Breast epithelium (tissue), 4 donors: ENCODE measurements at regions not wholly inside any gene's neighbourhood (a gene's known extent, or its start where the extent isn't known, plus 50 kb on each side); places are given as distances from the start of the nearest gene placed in this dataset.
"Not testable (repeated sequence)": the region's sequence is repeated elsewhere in the genome, so short reads cannot be mapped to it uniquely, and the experiment has no call there.

Experiments used
- DNase-seq, 2 donors: peaks; one replicate each; pipeline ENCODE4 v3.0.0-alpha.2; 2019; ENCODE audit warnings: low spot score in 2 of 2
- H3K27ac ChIP-seq, 2 donors: fragments of 200-600 bp; sonication (generic) in 1 of 2; one replicate each; pipeline ENCODE4 v1.5.1; 2016 to 2019; ENCODE audit warnings: mild to moderate bottlenecking in 1 of 2
- H3K27me3 ChIP-seq, 2 donors: fragments of 200-600 bp; sonication (generic) in 1 of 2; one replicate each; pipeline versions ENCODE4 v1.5.1 to v1.6.0; 2017 to 2019; ENCODE audit warnings: control low read depth in 1 of 2, mild to moderate bottlenecking in 1 of 2
- H3K36me3 ChIP-seq: fragments of 200-600 bp; one replicate; pipeline ENCODE4 v1.5.1; 2019
- H3K4me1 ChIP-seq, 2 donors: fragments of 200-600 bp; sonication (generic); one replicate each; pipeline ENCODE4 v1.5.1; 2016 to 2019; ENCODE audit warnings: control low read depth in 1 of 2
- H3K4me3 ChIP-seq, 3 donors: fragments of 200-600 bp; sonication (generic); 1 replicate in 2 of 3; 2 replicates in 1 of 3; pipeline ENCODE4 v1.5.1; 2016 to 2019; ENCODE audit warnings: mild to moderate bottlenecking in 3 of 3, moderate library complexity in 2 of 3
- H3K9me3 ChIP-seq, 2 donors: fragments of 200-600 bp; sonication (generic) in 1 of 2; one replicate each; pipeline ENCODE4 v1.5.1; 2016 to 2019; ENCODE audit warnings: control low read depth in 1 of 2
- POLR2A ChIP-seq: fragments of 450-650 bp; IDR thresholded peaks from one replicate; pipeline ENCODE4 v1.6.1; 2016; ENCODE audit warnings: antibody characterized with exemption, mild to moderate bottlenecking, moderate library complexity
- POLR2AphosphoS5 ChIP-seq, 3 donors: sonication (generic); formaldehyde crosslinking; IDR thresholded peaks; one replicate each; pipeline ENCODE4 v1.6.1; 2017; ENCODE audit warnings: antibody characterized with exemption in 3 of 3
- intact Hi-C: fragments of 100-400 bp; cut with DNase I; formaldehyde crosslinking; loops from one replicate; pipeline ENCODE4 v1.15.1; 2023; ENCODE audit warnings: low total_unique reads
- TF ChIP-seq, protein P1 (sequence below), 3 donors: fragments of 450-650 bp; IDR thresholded peaks; one replicate each; pipeline ENCODE4 v1.5.1; 2016 to 2017; ENCODE audit warnings: antibody characterized with exemption in 3 of 3, mild to moderate bottlenecking in 3 of 3, moderate library complexity in 3 of 3

DNA sequence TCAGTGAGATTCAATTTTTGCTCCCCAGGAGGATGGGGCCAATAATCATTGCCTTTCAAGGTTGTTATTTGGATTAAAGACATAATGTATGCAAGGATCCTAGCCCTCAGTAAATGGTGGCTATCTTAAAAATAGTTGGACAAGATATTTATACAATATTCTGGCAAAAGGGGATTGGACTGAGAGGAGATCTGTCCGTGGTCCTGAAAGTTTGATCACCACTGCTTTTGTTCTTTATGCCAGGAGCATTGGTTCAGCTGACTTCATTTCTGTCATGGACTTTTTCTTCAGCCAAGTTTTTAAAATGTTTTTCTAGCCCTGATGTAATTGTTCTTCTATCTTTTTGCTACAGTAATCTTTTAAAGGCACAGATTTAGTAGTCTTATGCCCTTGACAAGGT is 70.2 kb upstream of the TCL1A start:
- Histone ChIP-seq H3K4me1 (no peaks in the 10 kb centered on the region), H3K36me3 (no peaks in the 10 kb centered on the region), H3K4me3 (no peak overlapping the region), H3K27ac (no peak overlapping the region), H3K27me3 (peaks cover 0 to 18% of the 10 kb centered on the region in 2 donors), H3K9me3 (no peaks in the 10 kb centered on the region)
- intact Hi-C loops = no loop called here
- DNase-seq = no peak
- TF ChIP-seq POLR2A = no peak
- TF ChIP-seq POLR2AphosphoS5 (IDR thresholded peaks at IDR 0.05) = no peak
- TF ChIP-seq, protein P1, sequence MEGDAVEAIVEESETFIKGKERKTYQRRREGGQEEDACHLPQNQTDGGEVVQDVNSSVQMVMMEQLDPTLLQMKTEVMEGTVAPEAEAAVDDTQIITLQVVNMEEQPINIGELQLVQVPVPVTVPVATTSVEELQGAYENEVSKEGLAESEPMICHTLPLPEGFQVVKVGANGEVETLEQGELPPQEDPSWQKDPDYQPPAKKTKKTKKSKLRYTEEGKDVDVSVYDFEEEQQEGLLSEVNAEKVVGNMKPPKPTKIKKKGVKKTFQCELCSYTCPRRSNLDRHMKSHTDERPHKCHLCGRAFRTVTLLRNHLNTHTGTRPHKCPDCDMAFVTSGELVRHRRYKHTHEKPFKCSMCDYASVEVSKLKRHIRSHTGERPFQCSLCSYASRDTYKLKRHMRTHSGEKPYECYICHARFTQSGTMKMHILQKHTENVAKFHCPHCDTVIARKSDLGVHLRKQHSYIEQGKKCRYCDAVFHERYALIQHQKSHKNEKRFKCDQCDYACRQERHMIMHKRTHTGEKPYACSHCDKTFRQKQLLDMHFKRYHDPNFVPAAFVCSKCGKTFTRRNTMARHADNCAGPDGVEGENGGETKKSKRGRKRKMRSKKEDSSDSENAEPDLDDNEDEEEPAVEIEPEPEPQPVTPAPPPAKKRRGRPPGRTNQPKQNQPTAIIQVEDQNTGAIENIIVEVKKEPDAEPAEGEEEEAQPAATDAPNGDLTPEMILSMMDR (IDR thresholded peaks at IDR 0.05) = no peak

DNA sequence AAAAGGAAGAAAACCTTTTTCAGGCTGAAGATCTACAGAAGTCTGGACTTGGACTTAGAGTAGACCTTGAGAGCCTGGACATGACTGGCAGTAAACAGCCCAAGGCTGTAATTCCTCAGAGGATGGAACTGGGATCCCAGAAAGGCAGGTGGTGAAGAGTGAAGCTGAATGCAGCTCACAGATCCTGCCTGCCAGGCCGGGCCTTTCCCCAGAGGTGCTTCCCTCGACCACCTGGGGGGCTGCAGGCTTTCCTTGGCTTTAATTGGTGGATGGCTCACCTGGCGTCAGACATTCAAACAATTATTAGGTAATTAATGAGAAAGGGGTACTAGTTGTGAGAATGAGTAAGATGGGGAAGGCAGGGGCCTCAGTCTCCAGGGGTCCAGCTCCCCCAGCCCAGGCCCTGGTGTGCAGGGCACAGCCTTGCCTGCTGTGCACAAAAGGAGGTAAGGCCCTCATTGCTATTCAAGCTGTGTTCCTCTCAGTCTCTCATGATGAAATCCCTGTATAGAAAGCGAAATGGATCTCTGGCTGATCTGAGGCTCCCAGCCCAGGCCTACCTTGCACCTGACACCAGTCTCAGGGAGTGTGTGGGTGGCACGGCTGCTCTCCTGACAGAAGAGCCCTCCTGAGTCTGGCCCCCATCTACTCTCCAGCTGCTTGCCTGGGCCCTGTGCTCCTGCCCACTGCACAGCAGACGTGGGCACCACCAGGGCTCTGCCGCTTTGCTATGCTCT is 63.0 kb upstream of the TCL1A start:
- no peaks in the 10 kb centered on the region for H3K4me1 ChIP-seq
- no peak overlapping the region for H3K4me3 ChIP-seq
- DNase-seq = no peak
- peaks cover 0 to 7% of the 10 kb centered on the region in 2 donors for H3K27me3 ChIP-seq
- no peak for TF ChIP-seq POLR2A
- TF ChIP-seq, protein P1 (IDR thresholded peaks at IDR 0.05) = no peak
- no peak for TF ChIP-seq POLR2AphosphoS5 (IDR thresholded peaks at IDR 0.05)
- H3K36me3 ChIP-seq = no peaks in the 10 kb centered on the region
- H3K27ac ChIP-seq = no peak overlapping the region
- intact Hi-C loops = no loop called here
- H3K9me3 ChIP-seq = no peaks in the 10 kb centered on the region

DNA sequence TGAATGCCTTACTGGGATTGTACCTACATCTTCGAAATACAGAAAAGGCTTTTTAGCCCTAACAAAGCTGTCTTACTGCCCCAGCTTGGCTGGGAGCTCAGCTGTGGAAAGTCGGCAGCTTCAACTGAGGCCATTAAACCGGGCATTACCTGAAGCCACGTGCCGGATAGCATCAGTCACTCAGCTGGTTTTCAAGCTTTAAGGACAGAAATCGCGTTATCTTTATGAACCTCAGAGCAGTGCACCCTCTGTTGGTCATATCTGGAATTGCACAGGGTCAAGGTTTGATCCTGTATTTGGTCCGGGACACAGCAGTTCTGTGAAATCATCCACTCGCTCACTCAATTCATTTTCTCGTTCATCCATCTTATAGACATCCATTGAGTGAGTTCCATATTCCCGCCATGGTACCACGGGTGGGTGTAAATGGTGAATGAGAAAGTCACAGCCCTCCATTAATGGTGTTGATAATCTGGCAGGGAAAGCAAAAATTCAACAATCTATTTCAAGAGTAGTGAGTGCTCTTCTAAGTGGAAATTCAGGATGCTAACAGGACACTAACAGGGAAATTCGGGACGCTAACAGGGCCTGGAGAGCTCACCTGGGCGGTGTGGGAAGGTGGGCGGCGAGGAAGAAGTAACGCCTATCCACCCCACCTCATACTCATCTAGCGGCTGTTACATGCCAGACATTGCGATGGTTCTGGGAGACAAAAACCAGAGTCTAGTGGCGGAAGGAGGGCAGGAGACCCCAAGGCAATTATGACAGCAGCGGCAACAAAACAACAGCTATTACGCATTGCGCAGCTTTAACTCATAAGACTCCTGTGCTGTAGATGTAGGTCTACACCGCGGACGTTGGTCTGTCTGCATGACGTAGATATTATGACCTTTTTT is 60.6 kb upstream of the TCL1A start:
- peak; percentile 25 to 55 for DNase-seq
- Histone ChIP-seq H3K36me3 (no peaks in the 10 kb centered on the region), H3K9me3 (no peaks in the 10 kb centered on the region), H3K27ac (no peak overlapping the region), H3K4me1 (no peaks in the 10 kb centered on the region), H3K27me3 (peaks cover 0 to 7% of the 10 kb centered on the region in 2 donors), H3K4me3 (no peak overlapping the region)
- no peak for TF ChIP-seq POLR2A
- TF ChIP-seq, protein P1 (IDR thresholded peaks at IDR 0.05) = peak; percentile 60 to 86 (median 74)
- intact Hi-C loops = no loop called here

DNA sequence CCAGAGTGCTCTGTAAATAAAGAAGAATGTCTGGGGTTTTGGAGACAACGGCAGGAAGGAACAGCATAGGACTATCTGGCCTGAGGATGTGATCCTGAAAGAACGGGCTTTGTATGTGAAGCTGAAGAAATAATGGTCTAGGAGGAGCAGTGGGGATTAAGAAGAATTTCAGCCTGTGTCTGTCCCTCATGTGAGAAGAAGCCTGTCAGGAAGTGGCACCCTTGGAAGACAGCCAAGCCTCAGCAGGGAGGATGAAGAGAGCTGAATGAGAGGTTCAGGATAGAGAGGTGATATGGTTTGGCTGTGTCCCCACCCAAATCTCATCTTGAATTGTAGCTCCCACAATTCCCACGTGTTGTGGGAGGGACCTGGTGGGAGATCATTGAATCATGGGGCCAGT is 56.9 kb upstream of the TCL1A start:
- Histone ChIP-seq H3K4me3 (no peak overlapping the region), H3K9me3 (no peaks in the 10 kb centered on the region), H3K27me3 (peaks cover 0 to 14% of the 10 kb centered on the region in 2 donors), H3K27ac (no peak overlapping the region), H3K36me3 (no peaks in the 10 kb centered on the region), H3K4me1 (no peaks in the 10 kb centered on the region)
- DNase-seq = no peak
- intact Hi-C loops = no loop called here
- TF ChIP-seq POLR2A (no peak), POLR2AphosphoS5 (IDR thresholded peaks at IDR 0.05) (no peak)
- TF ChIP-seq, protein P1 (IDR thresholded peaks at IDR 0.05) = no peak

DNA sequence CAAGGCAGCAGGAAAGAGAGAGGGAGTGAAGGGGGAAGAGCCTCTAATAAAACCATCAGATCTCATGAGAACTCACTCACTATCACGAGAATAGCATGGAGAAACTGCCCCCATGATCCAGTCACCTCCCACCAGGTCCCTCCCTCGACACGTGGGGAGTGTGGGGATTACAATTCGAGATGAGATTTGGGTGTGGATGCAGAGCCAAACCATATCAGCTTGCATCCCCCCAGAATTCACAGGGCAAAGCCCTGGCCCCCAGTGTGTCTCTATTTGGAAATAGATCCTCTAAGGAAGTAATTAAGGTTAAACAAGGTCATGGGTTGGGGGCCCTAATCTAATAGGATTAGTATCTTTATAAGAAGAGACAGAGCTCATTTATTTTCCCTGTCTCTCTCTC is 56.1 kb upstream of the TCL1A start:
- peaks cover 0 to 19% of the 10 kb centered on the region in 2 donors for H3K27me3 ChIP-seq
- DNase-seq = no peak
- H3K4me1 ChIP-seq = no peaks in the 10 kb centered on the region
- H3K27ac ChIP-seq = no peak overlapping the region
- H3K4me3 ChIP-seq = no peak overlapping the region
- no peaks in the 10 kb centered on the region for H3K9me3 ChIP-seq
- intact Hi-C loops = no loop called here
- TF ChIP-seq, protein P1 (IDR thresholded peaks at IDR 0.05) = no peak
- TF ChIP-seq POLR2A = no peak
- no peak for TF ChIP-seq POLR2AphosphoS5 (IDR thresholded peaks at IDR 0.05)
- H3K36me3 ChIP-seq = no peaks in the 10 kb centered on the region

DNA sequence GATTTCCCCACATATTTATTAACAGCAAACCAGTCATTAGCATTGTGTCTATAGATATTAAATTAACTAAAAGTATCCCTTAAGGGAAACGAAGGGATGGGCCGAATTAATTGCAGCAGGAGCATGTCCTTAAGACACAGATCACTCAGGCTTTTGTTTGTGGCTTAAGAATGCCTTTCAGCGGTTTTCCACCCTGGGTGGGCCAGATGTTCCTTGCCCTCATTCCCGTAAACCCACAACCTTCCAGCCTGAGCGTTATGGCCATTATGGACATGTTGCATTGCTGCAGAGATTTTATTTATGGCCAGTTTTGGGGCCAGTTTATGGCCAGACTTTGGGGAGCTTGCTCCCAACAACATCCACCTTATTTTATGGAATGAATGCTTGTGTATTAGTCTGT is 55.5 kb upstream of the TCL1A start:
- H3K4me1 ChIP-seq, H3K9me3 ChIP-seq, intact Hi-C loops, H3K36me3 ChIP-seq, DNase-seq, H3K27ac ChIP-seq, H3K4me3 ChIP-seq: not testable (repeated sequence)
- peaks cover 0 to 24% of the 10 kb centered on the region in 2 donors for H3K27me3 ChIP-seq
